HUES6 (cell line): ENCODE measurements at regions not wholly inside any gene's neighbourhood (a gene's known extent, or its start where the extent isn't known, plus 50 kb on each side); places are given as distances from the start of the nearest gene placed in this dataset.
"Not testable (repeated sequence)": the region's sequence is repeated elsewhere in the genome, so short reads cannot be mapped to it uniquely, and the experiment has no call there.

Experiments used
- H3K27ac ChIP-seq: 2 replicates; pipeline ENCODE4 v1.7.0; 2013; ENCODE audit warnings: low read depth, mild to moderate bottlenecking, low read length, inconsistent platforms
- H3K27me3 ChIP-seq: 2 replicates; pipeline ENCODE4 v1.6.1; 2013; ENCODE audit warnings: low read length; ENCODE audit not compliant: control insufficient read depth, insufficient read depth
- H3K36me3 ChIP-seq: 2 replicates; pipeline ENCODE4 v1.6.1; 2013; ENCODE audit warnings: low read length; ENCODE audit not compliant: control insufficient read depth, insufficient read depth
- H3K4me1 ChIP-seq: 2 replicates; pipeline ENCODE4 v1.6.1; 2013; ENCODE audit warnings: low read length; ENCODE audit not compliant: control insufficient read depth, insufficient read depth
- H3K4me3 ChIP-seq: 2 replicates; pipeline ENCODE4 v1.5.1; 2013; ENCODE audit warnings: low read depth, low read length
- H3K9ac ChIP-seq: one replicate; pipeline ENCODE4 v1.6.1; 2013; ENCODE audit warnings: mild to moderate bottlenecking, low read length
- H3K9me3 ChIP-seq: 2 replicates; pipeline ENCODE4 v1.6.1; 2013; ENCODE audit warnings: low read depth, low read length; ENCODE audit not compliant: control insufficient read depth, insufficient read depth

DNA sequence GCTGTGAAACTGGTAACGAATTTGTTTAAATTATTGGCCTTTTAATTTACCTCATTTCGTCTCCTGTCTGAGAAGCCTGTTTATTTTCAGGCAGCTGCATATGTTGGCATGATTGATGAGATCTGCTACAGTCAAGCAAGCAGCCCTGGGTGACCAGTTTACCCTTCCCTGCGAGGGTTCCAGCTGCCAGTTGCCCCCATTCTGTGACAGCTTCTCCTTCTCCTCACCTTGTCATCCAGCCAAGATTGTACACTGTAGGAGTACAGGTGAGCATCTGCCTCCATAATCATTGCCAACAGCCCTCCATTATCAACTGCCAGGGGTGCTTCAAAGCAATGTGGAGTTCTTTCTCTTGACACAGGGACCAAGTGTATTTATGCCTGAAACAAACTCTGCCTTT is 1979.9 kb upstream of the PRR20A start:
- H3K9me3 ChIP-seq = peaks cover 12% of the 10 kb centered on the region
- H3K36me3 ChIP-seq = no peaks in the 10 kb centered on the region
- no peaks in the 10 kb centered on the region for H3K27me3 ChIP-seq

DNA sequence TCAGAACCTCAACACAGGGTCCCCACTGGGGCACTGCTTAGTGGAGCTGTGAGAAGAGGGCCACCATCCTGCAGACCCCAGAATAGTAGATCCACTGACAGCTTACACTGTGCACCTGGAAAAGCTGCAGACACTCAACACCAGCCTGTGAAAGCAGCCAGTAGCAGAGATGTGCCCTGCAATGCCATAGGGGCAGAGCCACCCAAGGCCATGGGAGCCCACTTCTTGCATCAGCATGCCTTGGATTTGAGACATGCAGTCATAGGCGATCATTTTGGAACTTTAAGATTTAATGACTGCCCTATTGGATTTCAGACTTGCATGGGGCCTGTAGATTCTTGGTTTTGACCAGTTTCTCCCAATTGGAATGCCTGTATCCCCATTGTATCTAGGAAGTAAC is 1962.1 kb upstream of the PRR20A start:
- not testable (repeated sequence) for H3K4me1 ChIP-seq, H3K4me3 ChIP-seq, H3K36me3 ChIP-seq, H3K27me3 ChIP-seq, H3K27ac ChIP-seq, H3K9ac ChIP-seq
- H3K9me3 ChIP-seq = peaks cover 24% of the 10 kb centered on the region

More for the DNA sequence above, 1979.9 kb upstream of the PRR20A start:
- Histone ChIP-seq H3K27ac (no peak overlapping the region), H3K4me3 (no peak overlapping the region), H3K9ac (no peak overlapping the region), H3K4me1 (peaks cover 5% of the 10 kb centered on the region)

DNA sequence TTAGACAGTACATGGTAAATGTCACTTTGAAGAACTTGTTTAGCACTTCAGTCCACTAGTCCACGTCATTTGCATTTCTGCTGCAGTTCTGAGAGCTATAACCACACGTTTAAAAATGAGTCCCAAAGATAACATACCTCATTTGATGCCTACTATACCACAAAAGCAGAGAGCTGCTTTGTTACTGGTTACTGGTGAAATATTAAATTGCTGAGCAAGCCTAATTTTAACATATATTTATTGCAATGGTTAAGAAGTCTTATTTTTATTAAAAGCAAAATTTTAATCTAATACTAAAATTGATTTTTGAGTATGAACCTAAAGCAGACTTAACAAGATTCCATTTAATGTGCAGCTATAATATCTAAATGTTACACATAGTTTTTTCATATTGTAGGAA is 1949.7 kb upstream of the PRR20A start:
- no peaks in the 10 kb centered on the region for H3K27me3 ChIP-seq
- no peak overlapping the region for H3K27ac ChIP-seq
- peaks cover 5% of the 10 kb centered on the region; the same call in 1 of the 2 replicates for H3K9me3 ChIP-seq
- H3K4me1 ChIP-seq = no peaks in the 10 kb centered on the region
- H3K36me3 ChIP-seq = no peaks in the 10 kb centered on the region
- H3K4me3 ChIP-seq = no peak overlapping the region
- no peak overlapping the region for H3K9ac ChIP-seq

DNA sequence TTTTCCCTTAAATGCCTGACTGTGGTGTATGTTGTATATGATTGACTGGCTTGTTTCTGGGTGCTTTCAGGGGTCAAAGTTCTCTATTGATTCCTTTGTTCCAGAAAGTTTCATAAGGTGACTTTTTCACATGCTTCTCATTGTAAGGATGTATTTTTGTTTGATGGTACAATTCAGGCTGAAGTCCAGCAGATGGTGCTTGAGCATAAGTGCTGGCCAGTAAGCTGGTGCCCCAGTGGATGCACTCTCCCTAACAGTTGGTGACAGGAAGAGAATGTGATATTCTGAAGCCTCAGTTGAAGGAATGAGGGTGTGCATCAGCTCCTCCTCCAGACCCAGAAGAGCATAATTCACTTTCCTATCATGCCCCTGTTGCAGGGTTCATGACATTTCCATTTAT is 1941.6 kb upstream of the PRR20A start:
- Histone ChIP-seq H3K27ac (no peak overlapping the region), H3K4me3 (no peak overlapping the region), H3K9me3 (peaks cover 9% of the 10 kb centered on the region; the same call in 1 of the 2 replicates), H3K4me1 (peaks cover 5% of the 10 kb centered on the region; the same call in 1 of the 2 replicates), H3K27me3 (no peaks in the 10 kb centered on the region), H3K9ac (no peak overlapping the region), H3K36me3 (no peaks in the 10 kb centered on the region)

DNA sequence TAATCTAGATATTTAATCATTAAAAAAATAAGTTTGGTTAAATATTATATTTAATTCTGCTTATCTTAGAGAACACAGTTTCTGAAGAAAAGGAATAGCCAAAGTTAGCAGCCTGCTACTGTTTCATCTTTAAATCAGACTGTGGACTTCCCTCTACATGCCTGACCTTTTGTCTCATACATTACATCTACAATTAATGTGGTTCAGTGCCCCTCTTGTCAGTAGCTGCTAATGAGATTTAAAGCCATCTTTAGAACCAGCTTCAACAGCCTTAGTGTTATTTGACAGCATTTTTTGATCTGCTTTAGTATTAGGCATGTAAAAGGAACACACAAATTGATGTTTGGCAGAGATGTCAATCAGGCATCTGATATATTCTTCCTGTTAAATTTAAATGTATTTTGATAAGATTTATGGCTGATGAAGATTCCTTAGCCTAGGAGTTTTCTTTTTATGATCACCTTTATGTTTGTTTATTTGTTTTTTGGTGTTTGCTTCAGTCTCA is 1925.8 kb upstream of the PRR20A start:
- Histone ChIP-seq H3K9ac (no peak overlapping the region), H3K4me1 (peaks cover 7% of the 10 kb centered on the region; the same call in 1 of the 2 replicates), H3K9me3 (no peaks in the 10 kb centered on the region), H3K4me3 (no peak overlapping the region), H3K27ac (no peak overlapping the region), H3K27me3 (no peaks in the 10 kb centered on the region), H3K36me3 (no peaks in the 10 kb centered on the region)

DNA sequence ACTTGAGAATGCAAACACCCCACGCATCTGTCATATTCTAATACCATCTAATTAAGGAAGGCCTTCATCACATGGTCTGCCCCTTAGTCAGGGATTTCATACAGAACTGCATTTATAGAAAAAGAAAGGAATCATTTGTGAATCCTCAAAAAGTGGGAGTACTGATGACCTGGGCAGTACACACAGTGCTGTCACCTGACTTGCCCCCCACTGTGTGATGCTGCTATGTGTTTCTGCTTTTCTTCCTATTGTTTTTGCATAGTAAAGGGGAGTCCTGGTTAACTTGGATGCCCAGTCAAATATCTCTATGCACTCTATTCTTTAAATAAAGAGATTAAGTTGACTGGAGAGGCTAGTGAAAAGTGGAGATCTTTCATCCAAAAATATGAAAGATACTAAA is 1921.2 kb upstream of the PRR20A start:
- Histone ChIP-seq H3K9me3 (no peaks in the 10 kb centered on the region), H3K36me3 (no peaks in the 10 kb centered on the region), H3K4me1 (peaks cover 8% of the 10 kb centered on the region; the same call in 1 of the 2 replicates), H3K9ac (no peak overlapping the region), H3K27ac (no peak overlapping the region), H3K27me3 (no peaks in the 10 kb centered on the region), H3K4me3 (no peak overlapping the region)

DNA sequence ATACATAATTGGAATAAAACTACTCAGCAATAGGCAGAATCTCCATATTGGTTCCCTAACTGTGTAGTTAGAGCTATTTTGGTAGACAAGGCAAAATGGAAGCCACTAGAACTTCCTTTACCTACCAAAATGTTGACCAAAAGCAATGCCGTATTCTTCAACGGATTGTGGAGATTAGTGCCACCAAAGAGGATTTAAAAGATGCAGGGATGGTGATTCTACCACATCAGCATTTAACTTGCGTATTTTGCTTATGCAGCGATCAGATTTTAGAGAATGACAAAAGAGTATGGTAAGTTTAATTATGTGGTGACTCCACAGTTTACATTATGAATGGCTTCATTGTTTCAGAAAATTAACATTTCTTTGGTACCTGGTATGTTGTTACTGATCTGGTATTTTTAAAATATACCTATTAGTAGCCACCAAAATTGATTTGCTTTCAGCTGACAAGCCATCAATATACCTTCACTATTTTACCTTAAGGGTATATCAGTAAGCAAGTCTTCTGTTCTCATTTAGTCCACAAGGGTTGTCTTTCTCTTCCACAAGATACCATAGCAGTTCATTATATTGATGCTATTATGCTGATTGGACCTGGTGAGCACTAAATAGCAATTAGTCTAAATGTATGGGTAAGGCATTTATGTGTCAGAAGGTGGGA is 1910.7 kb upstream of the PRR20A start:
- Histone ChIP-seq H3K27me3 (no peaks in the 10 kb centered on the region), H3K9me3 (no peaks in the 10 kb centered on the region), H3K27ac (peak overlapping the region; percentile 34; the same call in 1 of the 2 replicates)

DNA sequence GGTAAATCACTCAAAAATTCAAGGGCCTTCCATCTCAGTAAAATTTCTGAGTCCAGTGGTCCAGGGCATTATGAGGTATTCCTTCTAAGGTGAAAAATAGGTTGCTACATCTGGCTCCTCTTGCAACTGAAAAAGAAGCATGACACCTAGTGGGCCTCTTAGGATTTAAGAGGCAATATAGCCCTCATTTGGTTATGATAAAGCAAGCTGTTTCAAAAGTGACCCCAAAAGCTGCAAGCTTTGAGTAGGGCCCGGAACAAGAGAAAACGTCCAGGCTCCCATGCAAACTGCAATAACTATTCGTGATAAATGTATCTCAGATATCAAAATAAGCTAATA is 1910.2 kb upstream of the PRR20A start:
- H3K4me1 ChIP-seq = peaks cover 18% of the 10 kb centered on the region
- no peaks in the 10 kb centered on the region for H3K36me3 ChIP-seq
- no peak overlapping the region for H3K27ac ChIP-seq
- no peak overlapping the region for H3K4me3 ChIP-seq
- H3K9ac ChIP-seq = no peak overlapping the region
- H3K27me3 ChIP-seq = no peaks in the 10 kb centered on the region
- no peaks in the 10 kb centered on the region for H3K9me3 ChIP-seq

More for the DNA sequence above, 1910.7 kb upstream of the PRR20A start:
- Histone ChIP-seq H3K36me3 (no peaks in the 10 kb centered on the region), H3K4me1 (peaks cover 18% of the 10 kb centered on the region), H3K4me3 (no peak overlapping the region), H3K9ac (no peak overlapping the region)

DNA sequence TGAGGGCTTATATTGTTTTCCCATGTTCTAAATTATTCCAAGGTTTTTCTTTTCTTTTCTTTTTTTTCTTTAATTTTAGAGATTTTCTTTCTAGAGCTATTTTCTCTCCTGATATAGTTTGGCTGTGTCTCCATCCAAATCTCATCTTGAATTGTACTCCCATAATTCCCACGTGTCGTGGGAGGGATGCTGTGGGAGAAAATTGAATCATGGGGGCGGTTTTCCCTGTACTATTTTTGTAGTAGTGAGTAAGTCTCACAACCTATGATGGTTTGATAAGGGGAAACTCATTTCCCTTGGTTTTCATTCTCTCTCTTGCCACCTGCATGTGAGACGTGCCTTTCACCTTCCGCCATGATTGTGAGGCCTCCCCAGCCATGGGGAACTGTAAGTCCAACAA is 1906.4 kb upstream of the PRR20A start:
- no peak overlapping the region for H3K9ac ChIP-seq
- no peaks in the 10 kb centered on the region for H3K36me3 ChIP-seq
- no peaks in the 10 kb centered on the region for H3K9me3 ChIP-seq
- no peaks in the 10 kb centered on the region for H3K27me3 ChIP-seq
- no peak overlapping the region for H3K4me3 ChIP-seq
- H3K4me1 ChIP-seq = peaks cover 14% of the 10 kb centered on the region
- H3K27ac ChIP-seq = no peak overlapping the region

DNA sequence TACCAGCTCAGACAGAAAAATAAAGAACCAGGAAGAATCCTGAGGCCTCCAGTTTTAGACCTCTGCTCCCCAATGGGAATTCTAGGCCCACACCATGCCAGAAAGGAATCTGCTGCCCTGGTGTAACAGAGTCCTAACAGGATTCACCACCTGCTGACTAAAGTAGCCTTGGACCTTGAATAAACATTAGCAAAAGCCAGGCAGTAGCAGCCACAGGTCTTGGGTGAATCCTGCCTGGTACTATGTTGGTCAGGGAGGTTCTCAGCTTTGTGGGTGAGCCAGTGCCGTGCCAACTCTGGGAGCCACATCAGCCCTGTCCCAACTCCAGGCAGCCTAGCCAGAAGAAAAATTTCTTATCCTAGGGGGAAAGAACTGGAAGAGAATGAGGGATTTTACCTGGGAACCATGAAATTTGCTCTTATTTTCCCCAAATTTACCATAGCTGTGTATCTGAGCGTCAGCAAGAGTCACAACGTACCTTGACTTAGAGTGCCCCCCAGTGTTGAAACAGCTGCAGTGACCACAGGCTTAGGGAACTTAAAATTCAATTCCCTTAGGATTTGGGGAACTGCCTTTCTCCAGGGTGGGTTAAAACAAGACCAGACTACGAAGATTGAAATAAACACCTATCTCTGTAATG is 1895.6 kb upstream of the PRR20A start:
- Histone ChIP-seq H3K9ac (no peak overlapping the region), H3K4me1 (peaks cover 11% of the 10 kb centered on the region), H3K27ac (no peak overlapping the region), H3K9me3 (0 out of 2 replicates have a peak, but pooled peaks cover 2% of the 10 kb centered on the region), H3K36me3 (no peaks in the 10 kb centered on the region), H3K4me3 (no peak overlapping the region), H3K27me3 (no peaks in the 10 kb centered on the region)

DNA sequence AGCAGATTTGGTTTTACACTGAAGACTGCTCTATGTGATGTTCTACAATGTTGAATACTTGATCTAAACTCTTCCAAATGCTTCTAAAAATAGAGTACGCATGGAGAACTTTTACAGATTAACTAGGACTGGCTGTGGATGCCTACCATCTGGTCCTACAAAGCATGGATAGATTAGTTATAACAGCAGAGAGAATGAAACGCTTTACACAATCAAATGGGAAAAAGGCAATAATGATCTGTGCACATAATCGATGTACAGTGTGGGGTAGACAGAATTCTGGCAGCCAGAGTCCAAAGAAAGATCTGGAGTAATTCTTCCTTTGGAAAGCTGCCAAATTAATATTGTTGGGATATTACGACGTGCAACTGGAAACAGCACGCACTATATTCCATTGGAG is 1885.5 kb upstream of the PRR20A start:
- Histone ChIP-seq H3K27me3 (no peaks in the 10 kb centered on the region), H3K9ac (no peak overlapping the region), H3K27ac (no peak overlapping the region), H3K4me1 (no peaks in the 10 kb centered on the region), H3K36me3 (no peaks in the 10 kb centered on the region), H3K9me3 (no peaks in the 10 kb centered on the region), H3K4me3 (no peak overlapping the region)
